Cardiac septum (tissue), 1 donor: ENCODE measurements at regions not wholly inside any gene's neighbourhood (a gene's known extent, or its start where the extent isn't known, plus 50 kb on each side); places are given as distances from the start of the nearest gene placed in this dataset.

Experiments used
- DNase-seq: peaks from one replicate; pipeline ENCODE4 v3.0.0-alpha.2; 2020; ENCODE audit warnings: low spot score
- intact Hi-C: fragments of 100-400 bp; cut with DNase I; formaldehyde crosslinking; loops from one replicate; pipeline ENCODE4 v1.14.0; 2022
- donor health status: DM: no; HTN: no; CAD: no.

GRCh38 chr6:71179249-71179885 is 109.2 kb upstream of the OGFRL1 start:
- no peak for DNase-seq
- intact Hi-C loops: no loop called here

- no peak for DNase-seq
- intact Hi-C loops: no loop called here
Observed at GRCh38 chr6:71181565-71181964, 107.0 kb upstream of the OGFRL1 start.

DNA sequence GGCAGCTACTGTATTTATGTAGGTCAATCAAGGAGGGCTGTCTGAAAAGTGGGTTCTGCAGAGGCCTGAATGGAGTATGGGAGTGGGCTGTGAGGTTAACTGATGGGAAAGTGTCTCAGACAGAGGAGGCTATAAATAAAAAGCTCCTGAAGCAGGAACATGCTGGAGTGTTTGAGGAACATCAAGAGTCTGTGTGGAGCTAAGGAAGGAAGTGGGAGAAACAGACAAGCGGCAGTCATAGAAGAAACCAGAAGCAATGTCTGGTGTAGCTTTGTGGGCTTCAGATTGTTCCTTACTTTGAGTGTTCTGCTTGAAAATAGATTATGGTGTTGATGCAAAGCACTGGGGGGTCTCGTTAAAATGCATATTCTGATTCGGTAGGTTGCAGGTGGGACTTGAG is 101.5 kb upstream of the OGFRL1 start:
- intact Hi-C loops: no loop called here
- DNase-seq: no peak

- DNase-seq: no peak
- intact Hi-C loops: no loop called here
Observed at GRCh38 chr6:71190809-71191208, 97.8 kb upstream of the OGFRL1 start.

DNA sequence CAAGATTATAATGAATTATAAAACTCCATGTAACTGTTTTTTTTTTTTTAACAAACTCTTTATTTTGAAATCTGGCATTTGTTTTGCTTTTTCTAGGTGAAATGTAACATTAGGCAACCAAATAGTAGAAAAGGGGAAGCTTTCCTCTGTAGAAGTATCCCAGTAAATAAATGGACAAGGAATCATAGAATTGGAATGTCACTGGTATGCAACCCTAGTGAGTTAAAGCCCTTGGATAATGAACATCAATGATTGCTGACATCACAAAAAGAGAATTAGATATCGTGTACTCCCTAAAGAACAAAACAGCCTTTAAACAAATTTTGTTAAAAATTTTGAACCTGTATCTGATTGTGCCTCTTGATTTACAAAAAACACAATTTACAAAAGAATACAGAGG is 93.9 kb upstream of the OGFRL1 start:
- intact Hi-C loops: loop anchor here (5.0 kb wide), 1 partner anchor 153 kb away; no protein-coding TSS in a partner anchor
- DNase-seq: no peak

GRCh38 chr6:71197267-71197666 is 91.3 kb upstream of the OGFRL1 start:
- intact Hi-C loops: loop anchor here (5.0 kb wide), 1 partner anchor 150 kb away; no protein-coding TSS in a partner anchor
- DNase-seq: no peak

DNA sequence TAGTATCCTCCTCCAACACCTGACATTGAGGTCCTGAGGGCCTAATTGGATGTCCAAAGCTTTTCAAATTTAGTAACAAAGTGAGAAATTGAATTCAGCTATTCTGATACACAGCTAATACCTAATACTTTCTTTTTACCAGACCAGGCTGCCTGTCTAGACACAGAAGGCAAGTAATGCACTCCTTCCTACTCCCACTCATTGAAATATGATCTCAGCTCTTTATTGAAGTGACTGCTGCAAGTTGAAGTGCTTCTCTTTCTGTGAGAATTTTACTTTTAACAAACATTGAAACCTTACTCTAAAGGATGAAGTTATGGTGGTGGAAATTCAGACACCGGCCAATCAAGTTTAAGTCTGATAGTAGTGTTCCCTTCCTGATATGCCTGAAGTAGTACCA is 90.8 kb upstream of the OGFRL1 start:
- DNase-seq: no peak
- intact Hi-C loops: loop anchor here (5.0 kb wide), 1 partner anchor 150 kb away; no protein-coding TSS in a partner anchor

DNA sequence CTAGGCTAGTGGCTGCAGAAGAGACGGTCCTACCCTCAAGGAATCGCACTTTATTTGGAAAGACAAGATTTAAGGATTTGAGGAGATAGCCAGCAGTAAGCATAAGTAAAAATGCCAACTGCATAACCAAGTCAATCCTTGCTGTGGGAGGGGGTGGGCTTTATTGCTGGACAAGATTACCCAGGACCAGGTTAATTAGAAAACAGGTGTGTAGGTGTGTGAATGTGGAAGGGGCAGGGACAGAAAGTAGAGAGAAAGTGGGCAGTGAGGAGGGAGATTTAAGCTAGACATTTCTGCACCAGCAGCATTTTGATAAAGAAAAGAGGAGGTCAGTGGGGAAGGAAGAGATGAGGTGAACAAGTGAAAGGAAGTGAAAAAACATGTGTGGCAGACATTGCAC is 89.7 kb upstream of the OGFRL1 start:
- DNase-seq: no peak
- intact Hi-C loops: loop anchor here (5.0 kb wide), 1 partner anchor 148 kb away; no protein-coding TSS in a partner anchor

GRCh38 chr6:71199736-71200135 is 88.9 kb upstream of the OGFRL1 start:
- intact Hi-C loops: loop anchor here (5.0 kb wide), 1 partner anchor 148 kb away; no protein-coding TSS in a partner anchor
- no peak for DNase-seq

- no peak for DNase-seq
- intact Hi-C loops: no loop called here
Observed at GRCh38 chr6:71203206-71203605, 85.4 kb upstream of the OGFRL1 start.

DNA sequence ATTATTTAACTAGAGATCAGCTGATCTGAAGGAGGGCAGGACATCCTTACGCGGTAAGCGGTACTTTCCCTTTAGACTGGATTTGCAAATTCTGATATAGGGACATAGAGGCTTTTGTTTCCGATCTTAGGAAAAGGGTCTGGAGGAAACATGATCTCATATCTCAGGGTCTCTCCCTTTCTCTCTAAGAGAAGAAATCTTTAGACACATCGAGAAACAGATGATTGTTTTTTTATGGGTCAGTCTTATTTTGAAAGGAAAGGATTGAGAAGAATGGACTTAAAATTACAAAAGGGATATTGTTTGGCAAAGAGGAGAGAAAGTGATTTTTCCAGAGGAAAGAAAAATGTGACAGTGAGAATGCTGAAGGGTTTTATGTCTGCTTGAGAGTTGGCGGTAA is 83.9 kb upstream of the OGFRL1 start:
- intact Hi-C loops: no loop called here
- no peak for DNase-seq

DNA sequence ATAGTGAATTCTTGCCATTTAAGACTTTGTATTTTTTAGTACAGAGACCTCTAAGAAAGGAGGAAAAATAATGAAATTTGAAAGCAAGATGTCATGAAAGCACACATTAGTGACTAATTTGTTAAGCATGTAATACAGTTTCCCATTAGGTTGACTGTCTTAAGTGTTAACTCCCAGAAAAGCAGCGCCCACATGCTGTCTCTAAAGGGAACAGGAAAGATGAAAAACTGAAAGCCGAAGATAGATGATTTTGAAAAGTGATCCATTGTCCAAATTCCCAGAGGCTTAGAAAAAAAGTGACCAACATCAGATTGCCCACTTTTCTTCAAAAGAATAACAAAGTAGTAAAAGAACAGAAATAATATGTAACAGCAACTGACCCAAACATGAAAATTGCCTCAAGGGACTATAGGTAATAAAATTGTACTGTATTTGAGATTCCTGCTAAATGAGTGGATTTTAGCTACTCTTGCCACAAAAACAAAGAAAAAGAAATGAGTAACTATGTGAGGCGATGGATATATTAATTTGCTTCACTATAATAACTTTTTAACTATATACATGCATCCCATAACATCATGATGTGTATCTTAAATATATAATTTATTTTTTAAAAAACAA is 83.2 kb upstream of the OGFRL1 start:
- no peak for DNase-seq
- intact Hi-C loops: no loop called here

GRCh38 chr6:71206089-71206488 is 82.5 kb upstream of the OGFRL1 start:
- DNase-seq: no peak
- intact Hi-C loops: no loop called here

GRCh38 chr6:71209206-71209605 is 79.4 kb upstream of the OGFRL1 start:
- intact Hi-C loops: no loop called here
- no peak for DNase-seq

GRCh38 chr6:71209626-71210025 is 79.0 kb upstream of the OGFRL1 start:
- DNase-seq: no peak
- intact Hi-C loops: no loop called here

DNA sequence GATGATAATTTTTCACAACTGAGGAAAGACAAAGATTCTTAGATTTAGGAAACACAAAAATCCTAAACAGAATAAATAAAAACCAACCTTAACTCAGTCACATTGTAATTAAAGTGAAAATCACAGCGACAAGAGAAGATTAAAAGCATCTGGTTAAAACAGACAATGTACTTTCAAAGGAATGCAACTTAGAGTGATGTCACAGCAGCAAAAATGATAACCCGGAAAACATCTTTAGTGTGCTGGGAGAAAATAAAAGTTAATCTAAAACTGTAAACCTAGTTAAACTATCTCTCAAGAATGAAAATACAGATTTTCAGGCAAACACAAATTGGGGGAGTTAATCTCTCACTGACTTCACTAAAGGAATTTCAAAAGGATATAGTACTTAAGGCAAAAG is 76.8 kb upstream of the OGFRL1 start:
- intact Hi-C loops: no loop called here
- DNase-seq: no peak

GRCh38 chr6:71220466-71220865 is 68.1 kb upstream of the OGFRL1 start:
- intact Hi-C loops: no loop called here

GRCh38 chr6:71222671-71223070 is 65.9 kb upstream of the OGFRL1 start:
- intact Hi-C loops: no loop called here

More at GRCh38 chr6:71220466-71220865, 68.1 kb upstream of the OGFRL1 start:
- DNase-seq: no peak

DNA sequence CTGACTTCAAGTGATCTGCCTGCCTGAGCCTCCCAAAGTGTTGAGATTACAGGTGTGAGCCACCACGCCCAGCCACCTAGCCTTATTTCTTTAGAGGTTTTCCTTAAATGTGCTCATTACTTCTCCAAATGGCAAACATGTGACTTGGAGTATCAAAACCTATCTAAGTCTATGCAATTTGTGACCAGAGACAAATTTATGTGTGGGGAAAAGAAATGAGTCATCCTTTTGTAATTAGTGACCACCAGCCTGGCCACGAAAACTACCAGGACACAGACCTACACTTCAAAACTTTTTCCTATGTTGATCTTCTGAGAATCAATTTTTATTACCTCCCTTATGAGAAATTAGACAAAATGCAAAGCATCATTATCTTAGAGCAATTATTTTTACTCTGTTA is 64.6 kb upstream of the OGFRL1 start:
- intact Hi-C loops: no loop called here
- no peak for DNase-seq

More at GRCh38 chr6:71222671-71223070, 65.9 kb upstream of the OGFRL1 start:
- DNase-seq: no peak

DNA sequence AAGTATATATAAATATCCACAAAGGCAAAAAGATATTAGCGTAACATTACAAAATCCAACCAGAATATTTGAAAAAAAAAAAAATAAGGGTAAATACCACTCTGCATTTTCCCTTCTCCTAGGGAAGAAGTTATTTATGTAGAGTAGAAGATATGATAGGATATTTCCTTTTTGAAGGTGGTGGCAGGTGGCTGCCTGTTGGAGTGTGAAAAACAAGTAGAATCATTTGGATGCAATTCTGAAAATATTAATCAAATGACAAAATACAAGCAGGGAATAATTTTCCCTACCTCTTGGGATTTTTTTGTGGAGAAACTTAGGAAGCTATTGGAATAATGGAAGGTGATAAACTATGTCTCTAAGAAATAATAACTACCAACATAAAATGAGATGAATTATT is 62.5 kb upstream of the OGFRL1 start:
- no peak for DNase-seq
- intact Hi-C loops: no loop called here

DNA sequence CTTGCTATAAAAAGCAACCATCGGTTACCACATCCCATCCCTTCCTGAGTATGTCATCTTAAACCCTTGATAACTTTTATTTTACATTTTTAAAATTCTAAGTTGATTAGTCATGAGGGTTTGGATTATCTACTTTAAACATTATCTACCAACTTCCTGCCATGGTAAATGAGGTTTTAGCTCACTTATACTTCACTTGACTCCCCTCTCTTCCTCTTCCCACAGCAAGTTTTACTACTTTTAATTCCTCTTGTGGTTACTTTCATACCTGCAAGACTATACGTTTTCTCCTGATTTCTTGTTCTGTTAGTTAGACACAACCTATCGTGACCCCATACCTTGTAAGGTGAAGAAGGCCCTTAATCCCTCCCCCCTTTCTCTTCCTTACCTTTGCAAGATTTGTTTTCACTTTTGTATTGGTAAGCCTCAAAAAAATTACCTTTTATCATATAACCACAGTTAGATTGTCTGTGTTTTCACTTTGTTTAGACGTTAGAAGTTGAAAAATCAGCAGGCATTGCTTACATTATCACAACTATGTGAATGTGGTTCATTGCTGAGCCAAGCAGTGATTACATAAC is 60.1 kb upstream of the OGFRL1 start:
- intact Hi-C loops: no loop called here

More for the DNA sequence above, 60.1 kb upstream of the OGFRL1 start:
- no peak for DNase-seq
